Suppressor macrophage (primary cell): ENCODE measurements at regions not wholly inside any gene's neighbourhood (a gene's known extent, or its start where the extent isn't known, plus 50 kb on each side); places are given as distances from the start of the nearest gene placed in this dataset.
A peak's percentile ranks its signal among the peaks of the same experiment; 100 is the strongest.
"Not testable (repeated sequence)": the region's sequence is repeated elsewhere in the genome, so short reads cannot be mapped to it uniquely, and the experiment has no call there.

Source experiments
- DNase-seq, 4 experiments: peaks; one replicate each; pipeline ENCODE4 v3.0.0-alpha.2; 2020 to 2022

- DNase-seq = no peak
Observed at GRCh38 chr4:84379917-84380641, 119.0 kb downstream of the NKX6-1 start.

- DNase-seq = no peak
Observed at GRCh38 chr4:84378983-84379382, 120.1 kb downstream of the NKX6-1 start.

GRCh38 chr4:84378356-84378755 lies 120.7 kb downstream of the NKX6-1 start:
- no peak for DNase-seq

GRCh38 chr4:84366907-84367306 lies 132.2 kb downstream of the NKX6-1 start:
- DNase-seq = no peak

GRCh38 chr4:84366161-84366560 lies 132.9 kb downstream of the NKX6-1 start:
- no peak for DNase-seq

- DNase-seq = no peak
Observed at GRCh38 chr4:84362896-84363655, 136.0 kb downstream of the NKX6-1 start.

- no peak for DNase-seq
Observed at GRCh38 chr4:84342161-84342560, 156.9 kb downstream of the NKX6-1 start.

GRCh38 chr4:84341559-84341958 lies 157.5 kb downstream of the NKX6-1 start:
- no peak for DNase-seq

GRCh38 chr4:84338367-84338766 lies 160.7 kb downstream of the NKX6-1 start:
- no peak for DNase-seq

GRCh38 chr4:84336964-84337705 lies 162.0 kb downstream of the NKX6-1 start:
- no peak for DNase-seq

GRCh38 chr4:84327526-84327925 lies 171.6 kb downstream of the NKX6-1 start:
- DNase-seq = no peak

- no peak for DNase-seq
Observed at GRCh38 chr4:84325625-84326024, 173.5 kb downstream of the NKX6-1 start.

GRCh38 chr4:84324303-84325245 lies 174.5 kb downstream of the NKX6-1 start:
- no peak for DNase-seq

- DNase-seq = peak in 1 of 4 experiments; percentile 1
Observed at GRCh38 chr4:84319124-84319523, 180.0 kb downstream of the NKX6-1 start.

GRCh38 chr4:84317513-84317912 lies 181.6 kb downstream of the NKX6-1 start:
- DNase-seq = no peak

GRCh38 chr4:84312426-84313012 lies 186.6 kb downstream of the NKX6-1 start:
- DNase-seq = no peak

- DNase-seq = no peak
Observed at GRCh38 chr4:84309191-84309590, 189.9 kb downstream of the NKX6-1 start.

- not testable (repeated sequence) for DNase-seq
Observed at GRCh38 chr4:84298719-84299254, 200.3 kb downstream of the NKX6-1 start.

GRCh38 chr4:84298023-84298718 lies 200.9 kb downstream of the NKX6-1 start:
- no peak for DNase-seq

- no peak for DNase-seq
Observed at GRCh38 chr4:84291969-84292368, 207.1 kb downstream of the NKX6-1 start.

GRCh38 chr4:84286048-84286447 lies 213.0 kb downstream of the NKX6-1 start:
- no peak for DNase-seq
